OCI-LY1 (cell line): ENCODE measurements at regions not wholly inside any gene's neighbourhood (a gene's known extent, or its start where the extent isn't known, plus 50 kb on each side); places are given as distances from the start of the nearest gene placed in this dataset.

Experiments
- CTCF ChIP-seq: fragments of 200-600 bp; sonication (generic), shearing (Covaris generic); IDR thresholded peaks from 2 replicates; pipeline ENCODE4 v1.5.1; 2017; ENCODE audit warnings: mild to moderate bottlenecking, antibody characterized with exemption, low read length, moderate library complexity, mixed read lengths
- EZH2 ChIP-seq: fragments of 200-600 bp; sonication (generic), shearing (Covaris generic); IDR thresholded peaks from 2 replicates; pipeline ENCODE4 v1.8.0; 2017; ENCODE audit warnings: borderline replicate concordance, mixed run types, mild to moderate bottlenecking, antibody characterized with exemption, low read length, moderate library complexity, mixed read lengths

- TF ChIP-seq CTCF (no peak), EZH2 (no peak)
These were observed 613.4 kb upstream of the CFAP20DC start for GRCh38 chr3:59663076-59663850.
